Rectal smooth muscle tissue (tissue), 1 donor: ENCODE measurements at regions not wholly inside any gene's neighbourhood (a gene's known extent, or its start where the extent isn't known, plus 50 kb on each side); places are given as distances from the start of the nearest gene placed in this dataset.

Experiments used
- H3K27ac ChIP-seq: one replicate; pipeline ENCODE4 v1.7.0; 2013; ENCODE audit warnings: low read depth, low read length, inconsistent platforms
- H3K27me3 ChIP-seq: one replicate; pipeline ENCODE4 v1.7.0; 2013; ENCODE audit warnings: low read length; ENCODE audit not compliant: control insufficient read depth, insufficient read depth
- H3K36me3 ChIP-seq: one replicate; pipeline ENCODE4 v1.7.0; 2013; ENCODE audit warnings: low read length; ENCODE audit not compliant: control insufficient read depth, insufficient read depth
- H3K4me1 ChIP-seq: one replicate; pipeline ENCODE4 v1.7.0; 2013; ENCODE audit warnings: low read length; ENCODE audit not compliant: control insufficient read depth, insufficient read depth
- H3K4me3 ChIP-seq: one replicate; pipeline ENCODE4 v1.7.0; 2013; ENCODE audit warnings: low read length
- H3K9ac ChIP-seq: one replicate; pipeline ENCODE4 v1.7.0; 2013; ENCODE audit warnings: low read length

DNA sequence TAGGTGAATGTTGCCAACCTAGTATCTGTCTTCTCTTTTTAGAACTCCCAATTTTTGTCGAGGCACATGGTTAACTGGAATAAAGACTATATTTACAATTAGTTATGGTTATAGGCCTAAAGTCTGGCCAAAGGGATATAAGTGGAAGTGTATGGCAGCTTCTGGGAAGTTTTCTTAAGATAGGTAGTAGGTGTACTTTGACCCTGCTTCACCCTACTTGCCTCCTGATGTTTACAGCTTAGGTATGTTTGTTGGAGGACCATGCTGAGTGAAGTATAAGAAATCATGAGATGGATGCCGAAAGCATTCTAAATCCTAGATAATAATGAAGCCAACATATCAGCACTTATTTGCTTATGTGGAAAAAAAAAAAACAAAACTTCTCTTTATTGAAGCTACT lies 272.1 kb downstream of the S1PR1 start:
- H3K9ac ChIP-seq, result no peak overlapping the region
- H3K27me3 ChIP-seq, result no peaks in the 10 kb centered on the region
- no peak overlapping the region for H3K4me3 ChIP-seq
- no peaks in the 10 kb centered on the region for H3K4me1 ChIP-seq
- no peaks in the 10 kb centered on the region for H3K36me3 ChIP-seq
- no peak overlapping the region for H3K27ac ChIP-seq

DNA sequence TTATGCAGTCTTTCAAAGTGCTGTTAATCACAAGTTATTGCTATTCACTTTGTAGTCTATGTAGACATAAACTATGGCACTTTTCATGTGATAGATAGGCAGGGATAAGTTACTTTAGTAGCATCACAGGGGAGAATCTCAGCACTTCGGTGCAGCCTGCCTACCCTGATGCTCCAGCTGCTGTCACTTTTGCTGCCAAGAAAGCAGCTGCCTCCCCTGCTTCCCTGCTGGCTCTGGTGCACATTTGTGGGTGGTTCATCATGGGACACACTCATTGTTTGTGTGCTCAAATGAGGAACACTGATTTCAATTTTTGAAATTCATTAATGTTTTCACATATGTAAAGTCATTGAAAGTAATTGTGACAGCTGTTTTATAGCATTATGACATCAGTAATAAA lies 272.6 kb downstream of the S1PR1 start:
- Histone ChIP-seq H3K4me3 (no peak overlapping the region), H3K4me1 (no peaks in the 10 kb centered on the region), H3K27ac (no peak overlapping the region), H3K9ac (no peak overlapping the region), H3K36me3 (no peaks in the 10 kb centered on the region), H3K27me3 (no peaks in the 10 kb centered on the region)

DNA sequence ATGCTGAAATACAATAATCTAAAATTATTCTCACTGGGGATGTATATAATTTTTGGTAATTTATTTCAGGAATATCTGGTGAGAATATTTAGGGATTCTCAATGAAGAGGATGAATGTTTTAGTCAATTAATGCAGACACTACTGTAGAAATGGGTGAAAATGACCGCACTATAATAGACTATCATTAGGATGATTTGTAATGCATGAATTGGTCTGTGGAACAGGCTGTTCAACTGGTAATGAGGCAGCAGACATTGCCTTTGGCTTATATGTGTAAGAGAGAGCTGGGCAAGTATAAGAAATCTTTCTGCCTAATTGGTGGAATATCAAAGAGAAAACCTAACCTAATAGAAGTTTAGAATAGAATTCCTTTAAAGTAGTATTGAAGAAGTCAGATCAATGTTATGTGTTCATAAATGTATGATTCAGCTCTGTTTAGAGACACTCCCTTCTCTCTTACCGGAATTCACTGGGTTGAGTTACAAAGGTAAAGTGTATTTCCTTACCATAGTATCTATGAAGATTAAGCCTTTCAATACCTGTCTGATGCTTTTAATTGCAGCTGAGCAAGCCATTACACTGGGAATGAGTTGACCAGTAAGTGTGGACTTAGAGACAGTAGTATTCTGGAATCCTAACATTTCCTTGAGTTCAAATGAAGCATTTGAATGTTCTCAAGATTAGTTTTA lies 274.5 kb downstream of the S1PR1 start:
- H3K36me3 ChIP-seq, result no peaks in the 10 kb centered on the region
- no peaks in the 10 kb centered on the region for H3K27me3 ChIP-seq
- H3K9ac ChIP-seq, result no peak overlapping the region
- no peak overlapping the region for H3K4me3 ChIP-seq
- H3K4me1 ChIP-seq, result no peaks in the 10 kb centered on the region
- no peak overlapping the region for H3K27ac ChIP-seq

DNA sequence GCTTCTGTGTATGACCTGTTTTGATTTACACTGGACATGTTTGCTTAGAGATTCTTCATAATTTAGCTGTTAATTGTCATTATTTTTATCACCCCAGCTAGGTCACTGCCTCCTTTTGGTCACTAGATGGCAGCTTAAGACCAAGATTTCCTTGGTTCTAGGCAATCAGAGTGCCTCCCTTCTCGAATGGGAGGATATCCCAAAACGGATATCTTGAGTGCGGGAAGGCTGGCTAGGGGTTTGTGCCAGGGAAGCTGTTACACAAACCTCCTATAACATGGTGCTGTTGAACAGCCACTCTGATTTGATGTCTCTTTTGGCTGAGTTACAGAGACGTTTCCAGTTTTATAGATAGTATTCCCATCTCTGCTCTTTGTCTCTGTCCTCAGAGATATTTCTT lies 283.5 kb downstream of the S1PR1 start:
- Histone ChIP-seq H3K4me3 (no peak overlapping the region), H3K9ac (no peak overlapping the region), H3K36me3 (no peaks in the 10 kb centered on the region), H3K27me3 (no peaks in the 10 kb centered on the region), H3K4me1 (no peaks in the 10 kb centered on the region), H3K27ac (no peak overlapping the region)

DNA sequence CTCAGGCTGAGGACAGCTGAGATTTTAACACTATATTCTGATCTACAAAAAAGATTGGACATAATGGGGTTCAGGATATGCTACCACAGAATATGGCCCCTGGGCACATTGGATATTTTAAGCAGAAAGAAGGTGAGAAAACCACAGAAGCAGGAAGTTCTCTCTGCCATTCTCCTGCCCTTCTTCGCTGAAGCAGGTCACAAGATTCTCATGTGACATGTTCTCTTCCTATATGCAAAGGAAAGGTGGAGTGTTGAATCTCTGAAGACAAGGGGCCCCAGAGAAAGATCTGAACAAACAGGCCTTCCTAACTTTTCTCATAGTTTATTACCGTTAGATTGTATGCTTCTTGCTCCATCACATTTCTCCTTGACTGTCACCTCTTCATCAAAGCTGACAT lies 285.7 kb downstream of the S1PR1 start:
- H3K4me1 ChIP-seq, result no peaks in the 10 kb centered on the region
- no peak overlapping the region for H3K9ac ChIP-seq
- no peaks in the 10 kb centered on the region for H3K27me3 ChIP-seq
- H3K4me3 ChIP-seq, result no peak overlapping the region
- H3K36me3 ChIP-seq, result no peaks in the 10 kb centered on the region
- no peak overlapping the region for H3K27ac ChIP-seq

DNA sequence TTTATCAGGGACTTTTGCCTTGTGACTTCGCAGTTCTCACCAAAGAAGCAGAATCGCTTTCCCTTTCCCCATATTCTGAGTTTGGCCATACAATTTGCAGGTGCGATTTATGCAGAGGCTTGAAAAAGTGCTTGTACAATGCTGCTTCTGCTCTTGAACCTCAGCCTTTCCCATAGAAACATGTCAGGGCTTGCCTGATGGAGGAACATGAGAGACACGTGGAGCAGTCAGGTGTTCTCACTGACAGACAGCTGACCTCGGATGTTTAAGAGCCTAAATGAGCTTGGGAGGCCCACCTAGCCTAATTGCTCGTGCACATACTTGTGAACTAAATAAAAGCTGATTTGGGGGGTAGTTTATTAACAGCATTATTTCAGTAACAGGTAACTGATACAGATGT lies 290.0 kb downstream of the S1PR1 start:
- Histone ChIP-seq H3K4me3 (no peak overlapping the region), H3K9ac (no peak overlapping the region), H3K4me1 (no peaks in the 10 kb centered on the region), H3K36me3 (no peaks in the 10 kb centered on the region), H3K27ac (no peak overlapping the region), H3K27me3 (no peaks in the 10 kb centered on the region)

DNA sequence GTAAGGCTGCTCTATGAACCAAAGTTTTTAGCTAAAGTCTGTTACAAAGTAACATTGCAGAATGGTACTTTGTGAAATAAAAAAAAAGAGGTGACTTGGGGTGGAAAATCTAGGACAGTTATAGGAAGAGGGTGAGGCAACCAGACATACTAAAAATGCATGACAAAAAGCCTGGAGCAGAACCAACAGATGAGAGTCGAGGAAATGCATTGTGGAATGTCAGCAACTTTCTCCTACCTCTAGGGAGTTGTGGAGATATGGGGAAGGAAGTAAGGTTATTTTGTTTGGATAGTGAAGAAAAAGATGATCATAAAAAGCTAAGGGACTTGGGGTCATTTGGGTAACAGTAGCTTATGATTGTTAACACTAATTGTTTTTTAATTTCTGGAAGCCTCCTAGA lies 295.6 kb downstream of the S1PR1 start:
- H3K36me3 ChIP-seq, result no peaks in the 10 kb centered on the region
- H3K9ac ChIP-seq, result no peak overlapping the region
- H3K4me3 ChIP-seq, result no peak overlapping the region
- H3K27me3 ChIP-seq, result no peaks in the 10 kb centered on the region
- no peak overlapping the region for H3K27ac ChIP-seq
- H3K4me1 ChIP-seq, result no peaks in the 10 kb centered on the region

DNA sequence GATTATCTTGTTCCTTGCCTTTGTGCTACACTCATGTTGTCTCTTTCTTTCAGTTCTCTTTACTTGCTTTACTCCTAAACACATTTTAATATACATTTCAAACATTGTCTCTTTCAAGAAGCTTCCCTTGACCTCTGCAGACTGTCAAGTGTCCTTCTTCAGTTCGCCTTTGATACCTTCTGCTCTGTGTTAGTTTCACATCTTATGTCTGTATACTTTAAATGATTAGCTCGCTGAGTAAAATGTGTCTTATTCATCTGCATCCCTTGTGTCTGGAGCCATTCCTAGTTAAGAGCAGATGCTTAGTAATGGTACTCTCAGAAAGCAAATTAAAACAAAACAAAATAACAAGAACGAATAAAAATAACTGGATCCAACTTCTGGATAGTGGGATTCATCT lies 303.3 kb downstream of the S1PR1 start:
- H3K9ac ChIP-seq, result no peak overlapping the region
- H3K36me3 ChIP-seq, result no peaks in the 10 kb centered on the region
- no peaks in the 10 kb centered on the region for H3K27me3 ChIP-seq
- no peak overlapping the region for H3K27ac ChIP-seq
- no peaks in the 10 kb centered on the region for H3K4me1 ChIP-seq
- no peak overlapping the region for H3K4me3 ChIP-seq

DNA sequence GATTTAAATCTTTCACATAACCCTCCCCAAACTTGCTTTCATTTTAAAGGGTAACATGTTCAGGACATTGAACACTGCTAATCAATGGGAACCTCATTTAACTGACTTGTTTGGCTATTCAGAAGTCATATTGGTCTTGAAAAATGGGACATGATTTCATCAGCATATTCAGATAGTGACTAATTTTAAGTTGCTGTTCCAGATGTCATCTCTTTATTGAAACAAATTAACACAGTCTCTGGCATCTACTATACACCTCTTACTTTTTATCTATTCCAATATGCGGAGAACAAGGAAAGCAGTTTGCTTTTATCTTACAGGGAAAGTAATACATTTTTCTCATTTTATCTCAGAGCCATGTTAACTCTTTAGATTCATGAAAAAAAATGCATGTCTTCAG lies 310.1 kb downstream of the S1PR1 start:
- H3K27me3 ChIP-seq, result no peaks in the 10 kb centered on the region
- no peaks in the 10 kb centered on the region for H3K4me1 ChIP-seq
- no peak overlapping the region for H3K27ac ChIP-seq
- no peak overlapping the region for H3K9ac ChIP-seq
- no peaks in the 10 kb centered on the region for H3K36me3 ChIP-seq
- H3K4me3 ChIP-seq, result no peak overlapping the region

DNA sequence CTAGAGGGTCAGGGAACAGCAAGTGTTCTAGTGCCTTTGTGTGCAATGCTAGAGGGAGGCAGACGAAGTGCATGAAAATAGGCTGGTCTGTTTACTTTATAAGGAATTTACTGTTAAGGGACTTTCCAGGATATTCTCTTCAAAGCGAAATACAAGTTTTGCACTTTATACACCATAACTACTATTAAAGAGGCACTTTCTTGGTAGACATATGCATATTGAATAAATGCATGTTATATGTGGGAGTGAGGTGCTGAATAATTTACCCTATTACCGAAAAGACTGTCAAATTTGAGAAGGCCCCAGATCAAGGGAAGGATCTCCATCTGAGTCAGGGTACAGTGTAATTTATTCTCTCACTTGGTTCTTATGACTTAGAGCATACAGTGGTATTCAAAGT lies 310.5 kb downstream of the S1PR1 start:
- no peaks in the 10 kb centered on the region for H3K4me1 ChIP-seq
- no peaks in the 10 kb centered on the region for H3K36me3 ChIP-seq
- H3K4me3 ChIP-seq, result no peak overlapping the region
- no peaks in the 10 kb centered on the region for H3K27me3 ChIP-seq
- H3K27ac ChIP-seq, result no peak overlapping the region
- no peak overlapping the region for H3K9ac ChIP-seq

DNA sequence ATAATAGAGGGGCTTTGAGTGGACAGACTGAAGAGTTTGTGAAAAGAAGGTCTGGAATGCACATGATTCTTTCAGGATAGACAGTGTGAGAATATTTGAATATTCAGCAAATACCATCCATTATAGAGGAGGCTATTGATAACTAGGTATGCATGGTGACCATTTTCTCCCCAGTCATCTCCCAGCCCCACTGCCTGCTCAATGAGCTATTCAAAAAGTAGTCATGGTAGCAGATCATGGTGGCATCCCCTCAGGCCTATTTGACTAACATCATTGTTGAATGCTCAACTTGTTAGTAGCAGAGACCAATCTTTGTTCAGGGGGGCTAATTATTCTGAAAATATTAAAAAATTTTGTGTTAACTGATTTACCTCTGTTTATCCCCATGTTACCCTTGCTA lies 311.6 kb downstream of the S1PR1 start:
- Histone ChIP-seq H3K27ac (no peak overlapping the region), H3K4me3 (no peak overlapping the region), H3K9ac (no peak overlapping the region), H3K27me3 (no peaks in the 10 kb centered on the region), H3K4me1 (no peaks in the 10 kb centered on the region), H3K36me3 (no peaks in the 10 kb centered on the region)

DNA sequence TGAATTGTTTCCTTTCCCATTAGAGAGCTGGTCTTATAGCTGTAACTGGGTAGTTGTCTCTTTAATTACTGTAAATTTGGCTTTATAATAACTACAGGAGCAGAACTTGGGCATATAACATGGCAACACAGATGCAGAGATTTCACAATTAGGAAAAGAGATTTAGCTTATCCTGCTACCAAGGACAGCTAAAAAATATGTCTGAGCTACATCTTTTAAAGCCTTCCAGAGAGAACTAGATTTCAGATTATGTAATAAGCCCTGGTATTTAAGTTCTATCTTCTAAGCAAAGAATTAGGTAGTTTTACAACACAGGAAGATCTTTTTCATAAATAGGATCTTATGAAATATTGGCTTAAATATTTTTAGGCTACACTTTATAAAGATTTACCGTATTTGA lies 313.8 kb downstream of the S1PR1 start:
- no peaks in the 10 kb centered on the region for H3K27me3 ChIP-seq
- H3K4me1 ChIP-seq, result no peaks in the 10 kb centered on the region
- H3K27ac ChIP-seq, result no peak overlapping the region
- no peaks in the 10 kb centered on the region for H3K36me3 ChIP-seq
- no peak overlapping the region for H3K4me3 ChIP-seq
- no peak overlapping the region for H3K9ac ChIP-seq

DNA sequence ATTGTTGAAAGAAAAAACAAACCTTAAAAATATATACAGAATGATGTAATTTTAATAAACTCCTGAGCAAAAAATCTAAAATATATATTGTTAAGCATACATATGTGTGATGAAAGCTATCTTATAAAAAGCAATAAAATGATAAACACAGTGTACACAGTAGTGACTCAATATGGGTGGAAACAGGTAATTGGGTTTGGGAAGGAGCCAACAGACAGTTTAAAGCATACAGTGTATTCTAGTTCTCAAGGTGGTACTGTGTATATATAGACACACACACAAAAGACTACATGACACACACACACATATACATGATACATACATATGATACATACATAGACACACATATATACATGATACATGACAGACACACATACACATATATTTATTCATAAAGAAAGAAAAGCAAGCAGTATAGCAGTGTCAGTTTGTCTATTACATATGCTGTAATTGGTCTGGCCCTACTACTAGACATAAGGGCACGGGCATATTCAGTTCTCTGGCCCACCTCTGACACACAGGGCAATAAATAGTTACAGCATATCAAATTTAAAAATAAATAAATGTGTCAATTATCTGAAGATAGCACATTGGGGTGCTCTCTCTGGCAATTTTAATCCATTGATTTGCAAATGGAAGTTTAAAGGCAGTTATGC lies 330.2 kb downstream of the S1PR1 start:
- no peaks in the 10 kb centered on the region for H3K27me3 ChIP-seq
- no peaks in the 10 kb centered on the region for H3K36me3 ChIP-seq
- no peak overlapping the region for H3K9ac ChIP-seq
- H3K4me3 ChIP-seq, result no peak overlapping the region
- no peaks in the 10 kb centered on the region for H3K4me1 ChIP-seq
- no peak overlapping the region for H3K27ac ChIP-seq
